ENCODE measurements at regions not wholly inside any gene's neighbourhood (a gene's known extent, or its start where the extent isn't known, plus 50 kb on each side); places are given as distances from the start of the nearest gene placed in this dataset.
"Not testable (repeated sequence)": the region's sequence is repeated elsewhere in the genome, so short reads cannot be mapped to it uniquely, and the experiment has no call there.

- no peak overlapping the region for H3K9ac ChIP-seq
- H3K4me2 ChIP-seq = no peak overlapping the region
- H3K27me3 ChIP-seq = no peaks in the 10 kb centered on the region
- H3K4me1 ChIP-seq = no peaks in the 10 kb centered on the region
- no peak overlapping the region for H3K27ac ChIP-seq
- no peak for TF ChIP-seq Cebpa-rat (IDR thresholded peaks at IDR 0.05)
- no peaks in the 10 kb centered on the region for H3K36me3 ChIP-seq
- H3K4me3 ChIP-seq = no peak overlapping the region
- H4K20me1 ChIP-seq = no peaks in the 10 kb centered on the region
- H3K9me3 ChIP-seq = peaks cover 12% of the 10 kb centered on the region
Measured at GRCh38 chr3:4163011-4163410, 140.2 kb upstream of the SETMAR start.

GRCh38 chr3:4166540-4166939 lies 136.6 kb upstream of the SETMAR start:
- no peaks in the 10 kb centered on the region for H3K36me3 ChIP-seq
- no peak overlapping the region for H3K9ac ChIP-seq
- H3K4me3 ChIP-seq = no peak overlapping the region
- no peak overlapping the region for H3K4me2 ChIP-seq
- H3K9me3 ChIP-seq = peaks cover 12% of the 10 kb centered on the region
- no peaks in the 10 kb centered on the region for H4K20me1 ChIP-seq
- H3K27ac ChIP-seq = no peak overlapping the region
- no peak for TF ChIP-seq Cebpa-rat (IDR thresholded peaks at IDR 0.05)
- no peaks in the 10 kb centered on the region for H3K4me1 ChIP-seq
- no peaks in the 10 kb centered on the region for H3K27me3 ChIP-seq

- not testable (repeated sequence) for H3K27ac ChIP-seq, H3K36me3 ChIP-seq, H3K4me3 ChIP-seq, H3K4me2 ChIP-seq, H3K27me3 ChIP-seq, H3K4me1 ChIP-seq, H3K9ac ChIP-seq, H4K20me1 ChIP-seq
- peaks cover 12% of the 10 kb centered on the region for H3K9me3 ChIP-seq
Measured at GRCh38 chr3:4167230-4167629, 135.9 kb upstream of the SETMAR start.

GRCh38 chr3:4174791-4175190 lies 128.4 kb upstream of the SETMAR start:
- no peaks in the 10 kb centered on the region for H3K36me3 ChIP-seq
- H3K9me3 ChIP-seq = no peaks in the 10 kb centered on the region; the same call in 1 of the 2 replicates
- H3K9ac ChIP-seq = no peak overlapping the region
- H3K4me3 ChIP-seq = no peak overlapping the region
- H3K27me3 ChIP-seq = no peaks in the 10 kb centered on the region
- H4K20me1 ChIP-seq = no peaks in the 10 kb centered on the region
- H3K4me1 ChIP-seq = no peaks in the 10 kb centered on the region
- H3K4me2 ChIP-seq = no peak overlapping the region
- no peak for TF ChIP-seq Cebpa-rat (IDR thresholded peaks at IDR 0.05)
- H3K27ac ChIP-seq = no peak overlapping the region

GRCh38 chr3:4191971-4192370 lies 111.2 kb upstream of the SETMAR start:
- H3K36me3 ChIP-seq = no peaks in the 10 kb centered on the region
- H3K27me3 ChIP-seq = no peaks in the 10 kb centered on the region
- no peaks in the 10 kb centered on the region for H3K4me1 ChIP-seq
- no peak for TF ChIP-seq Cebpa-rat (IDR thresholded peaks at IDR 0.05)
- H3K9me3 ChIP-seq = peaks cover 4% of the 10 kb centered on the region; the same call in 1 of the 2 replicates
- no peak overlapping the region for H3K9ac ChIP-seq
- H3K4me2 ChIP-seq = no peak overlapping the region
- no peak overlapping the region for H3K27ac ChIP-seq
- H3K4me3 ChIP-seq = no peak overlapping the region
- H4K20me1 ChIP-seq = no peaks in the 10 kb centered on the region

- no peaks in the 10 kb centered on the region for H3K4me1 ChIP-seq
- H4K20me1 ChIP-seq = no peaks in the 10 kb centered on the region
- no peak overlapping the region for H3K9ac ChIP-seq
- TF ChIP-seq Cebpa-rat (IDR thresholded peaks at IDR 0.05) = no peak
- H3K27me3 ChIP-seq = no peaks in the 10 kb centered on the region
- no peak overlapping the region for H3K4me3 ChIP-seq
- no peak overlapping the region for H3K27ac ChIP-seq
- no peaks in the 10 kb centered on the region for H3K36me3 ChIP-seq
- H3K4me2 ChIP-seq = no peak overlapping the region
- H3K9me3 ChIP-seq = peaks cover 4% of the 10 kb centered on the region; the same call in 1 of the 2 replicates
Measured at GRCh38 chr3:4195006-4195405, 108.2 kb upstream of the SETMAR start.

- no peaks in the 10 kb centered on the region for H3K27me3 ChIP-seq
- no peak overlapping the region for H3K4me2 ChIP-seq
- H3K27ac ChIP-seq = no peak overlapping the region
- no peaks in the 10 kb centered on the region for H3K4me1 ChIP-seq
- no peak overlapping the region for H3K4me3 ChIP-seq
- no peaks in the 10 kb centered on the region for H3K36me3 ChIP-seq
- no peak for TF ChIP-seq Cebpa-rat (IDR thresholded peaks at IDR 0.05)
- peaks cover 4% of the 10 kb centered on the region; the same call in 1 of the 2 replicates for H3K9me3 ChIP-seq
- H4K20me1 ChIP-seq = no peaks in the 10 kb centered on the region
- H3K9ac ChIP-seq = no peak overlapping the region
Measured at GRCh38 chr3:4196506-4197147, 106.5 kb upstream of the SETMAR start.

- no peaks in the 10 kb centered on the region for H4K20me1 ChIP-seq
- TF ChIP-seq Cebpa-rat (IDR thresholded peaks at IDR 0.05) = no peak
- H3K4me2 ChIP-seq = no peak overlapping the region
- no peaks in the 10 kb centered on the region for H3K27me3 ChIP-seq
- H3K9ac ChIP-seq = no peak overlapping the region
- no peaks in the 10 kb centered on the region for H3K36me3 ChIP-seq
- H3K4me1 ChIP-seq = no peaks in the 10 kb centered on the region
- H3K27ac ChIP-seq = no peak overlapping the region
- H3K9me3 ChIP-seq = peaks cover 2% of the 10 kb centered on the region; the same call in 1 of the 2 replicates
- no peak overlapping the region for H3K4me3 ChIP-seq
Measured at GRCh38 chr3:4197670-4198069, 105.5 kb upstream of the SETMAR start.

GRCh38 chr3:4198491-4198890 lies 104.7 kb upstream of the SETMAR start:
- Histone ChIP-seq H4K20me1 (no peaks in the 10 kb centered on the region), H3K4me3 (no peak overlapping the region), H3K27ac (no peak overlapping the region), H3K9me3 (no peaks in the 10 kb centered on the region), H3K4me1 (peaks cover 2% of the 10 kb centered on the region; the same call in 1 of the 2 replicates), H3K27me3 (no peaks in the 10 kb centered on the region), H3K36me3 (no peaks in the 10 kb centered on the region), H3K9ac (no peak overlapping the region), H3K4me2 (no peak overlapping the region)
- no peak for TF ChIP-seq Cebpa-rat (IDR thresholded peaks at IDR 0.05)

GRCh38 chr3:4204776-4205175 lies 98.4 kb upstream of the SETMAR start:
- H4K20me1 ChIP-seq, H3K4me1 ChIP-seq, H3K4me3 ChIP-seq, H3K4me2 ChIP-seq, H3K9ac ChIP-seq, H3K27me3 ChIP-seq, H3K9me3 ChIP-seq, H3K36me3 ChIP-seq, H3K27ac ChIP-seq: not testable (repeated sequence)

GRCh38 chr3:4207672-4208071 lies 95.5 kb upstream of the SETMAR start:
- no peak for TF ChIP-seq Cebpa-rat (IDR thresholded peaks at IDR 0.05)

More at GRCh38 chr3:4207672-4208071, 95.5 kb upstream of the SETMAR start:
- no peaks in the 10 kb centered on the region for H4K20me1 ChIP-seq
- peaks cover 8% of the 10 kb centered on the region; the same call in 1 of the 2 replicates for H3K4me1 ChIP-seq
- H3K9ac ChIP-seq = no peak overlapping the region
- H3K27ac ChIP-seq = no peak overlapping the region
- no peaks in the 10 kb centered on the region for H3K9me3 ChIP-seq
- no peak overlapping the region for H3K4me2 ChIP-seq
- H3K4me3 ChIP-seq = no peak overlapping the region
- no peaks in the 10 kb centered on the region for H3K36me3 ChIP-seq
- no peaks in the 10 kb centered on the region for H3K27me3 ChIP-seq
